Fibroblast of lung (primary cell): ENCODE measurements at regions not wholly inside any gene's neighbourhood (a gene's known extent, or its start where the extent isn't known, plus 50 kb on each side); places are given as distances from the start of the nearest gene placed in this dataset.

Source experiments
- EZH2 ChIP-seq: IDR thresholded peaks from 2 replicates; pipeline ENCODE4 v1.5.1; 2012; ENCODE audit warnings: low read length, control low read depth, mild to moderate bottlenecking; ENCODE audit errors: missing control alignments
- TF ChIP-seq, protein P1 (sequence below), 2 donors: IDR thresholded peaks in 1 of 2; conservative IDR thresholded peaks in 1 of 2; 1 replicate in 1 of 2; 2 replicates in 1 of 2; pipeline ENCODE4 v1.5.1; 2011 to 2012; ENCODE audit warnings: low read length in 2 of 2, control low read depth in 1 of 2, inconsistent platforms in 1 of 2, low read depth in 1 of 2, mild to moderate bottlenecking in 1 of 2

DNA sequence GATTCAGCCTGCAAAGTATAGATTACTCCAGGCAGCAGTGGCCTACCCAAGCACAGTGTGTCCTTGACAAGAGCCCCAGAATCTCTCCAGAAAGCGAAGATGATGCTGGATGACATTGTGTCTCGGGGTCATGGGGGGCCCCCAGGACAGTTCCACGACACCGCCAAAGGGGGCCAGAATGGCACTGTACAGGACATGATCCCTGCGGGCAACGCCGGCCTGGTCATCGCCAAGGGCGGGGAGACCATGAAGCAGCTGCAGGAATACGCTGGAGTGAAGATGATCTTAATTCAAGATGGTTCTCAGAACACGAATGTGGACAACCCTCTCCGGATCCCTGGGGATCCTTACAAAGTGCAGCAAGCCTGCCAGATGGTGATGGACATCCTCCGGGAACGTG, 107.0 kb upstream of the MTAP start:
- TF ChIP-seq, protein P1, sequence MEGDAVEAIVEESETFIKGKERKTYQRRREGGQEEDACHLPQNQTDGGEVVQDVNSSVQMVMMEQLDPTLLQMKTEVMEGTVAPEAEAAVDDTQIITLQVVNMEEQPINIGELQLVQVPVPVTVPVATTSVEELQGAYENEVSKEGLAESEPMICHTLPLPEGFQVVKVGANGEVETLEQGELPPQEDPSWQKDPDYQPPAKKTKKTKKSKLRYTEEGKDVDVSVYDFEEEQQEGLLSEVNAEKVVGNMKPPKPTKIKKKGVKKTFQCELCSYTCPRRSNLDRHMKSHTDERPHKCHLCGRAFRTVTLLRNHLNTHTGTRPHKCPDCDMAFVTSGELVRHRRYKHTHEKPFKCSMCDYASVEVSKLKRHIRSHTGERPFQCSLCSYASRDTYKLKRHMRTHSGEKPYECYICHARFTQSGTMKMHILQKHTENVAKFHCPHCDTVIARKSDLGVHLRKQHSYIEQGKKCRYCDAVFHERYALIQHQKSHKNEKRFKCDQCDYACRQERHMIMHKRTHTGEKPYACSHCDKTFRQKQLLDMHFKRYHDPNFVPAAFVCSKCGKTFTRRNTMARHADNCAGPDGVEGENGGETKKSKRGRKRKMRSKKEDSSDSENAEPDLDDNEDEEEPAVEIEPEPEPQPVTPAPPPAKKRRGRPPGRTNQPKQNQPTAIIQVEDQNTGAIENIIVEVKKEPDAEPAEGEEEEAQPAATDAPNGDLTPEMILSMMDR (conservative IDR thresholded peaks at IDR 0.05 in 1 of 2, IDR thresholded peaks at IDR 0.05 in 1 of 2; ENCODE audit: low read depth in 1 of 2, low read length in 2 of 2) = no peak
- no peak for TF ChIP-seq EZH2
